T follicular helper cell (primary cell): ENCODE measurements at regions not wholly inside any gene's neighbourhood (a gene's known extent, or its start where the extent isn't known, plus 50 kb on each side); places are given as distances from the start of the nearest gene placed in this dataset.

Experiments
- DNase-seq: peaks from one replicate; pipeline ENCODE4 v3.0.0-alpha.2; 2020; ENCODE audit warnings: low read depth

GRCh38 chr3:103056542-103056941 lies 621.7 kb downstream of the ZPLD1 start:
- no peak for DNase-seq

DNA sequence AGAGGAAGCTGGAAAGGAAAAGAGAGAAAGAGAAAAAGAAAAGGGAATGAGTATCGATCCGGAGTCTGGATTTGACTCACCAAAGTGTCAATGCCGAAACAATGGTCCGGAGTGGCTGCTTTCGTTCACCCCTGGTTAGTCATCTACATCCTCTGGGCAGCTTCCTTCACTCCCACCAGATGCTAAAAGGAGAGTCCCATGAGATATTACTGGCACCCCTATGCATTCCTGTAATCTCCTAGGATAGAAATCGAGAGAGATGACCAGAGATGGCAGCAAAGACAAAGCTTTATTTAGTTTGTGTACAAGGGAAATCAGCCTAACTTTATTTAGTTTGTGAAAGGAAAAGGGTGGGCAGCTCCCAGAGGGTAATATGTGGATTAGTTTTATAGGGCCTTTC lies 622.2 kb downstream of the ZPLD1 start:
- DNase-seq, result no peak

DNA sequence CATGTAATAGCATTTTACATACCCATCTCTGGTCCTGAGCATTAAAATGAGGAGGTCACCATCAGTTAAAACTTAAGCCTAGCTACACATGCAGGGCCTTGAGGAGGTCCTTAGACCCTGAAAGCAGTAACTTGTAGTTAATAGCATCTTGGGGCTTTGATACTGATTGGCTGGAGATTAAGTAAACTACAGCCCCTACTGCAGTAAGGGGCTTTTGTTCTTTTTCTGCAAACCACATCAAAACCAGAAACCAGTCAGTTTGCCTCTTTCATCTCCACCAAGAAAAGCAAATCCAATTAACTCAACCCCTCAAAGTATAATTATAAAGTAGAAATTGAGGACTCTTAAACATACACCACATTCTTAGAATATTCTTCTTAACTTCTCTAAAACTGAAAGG lies 622.7 kb downstream of the ZPLD1 start:
- DNase-seq, result no peak

GRCh38 chr3:103059432-103059831 lies 624.6 kb downstream of the ZPLD1 start:
- no peak for DNase-seq

DNA sequence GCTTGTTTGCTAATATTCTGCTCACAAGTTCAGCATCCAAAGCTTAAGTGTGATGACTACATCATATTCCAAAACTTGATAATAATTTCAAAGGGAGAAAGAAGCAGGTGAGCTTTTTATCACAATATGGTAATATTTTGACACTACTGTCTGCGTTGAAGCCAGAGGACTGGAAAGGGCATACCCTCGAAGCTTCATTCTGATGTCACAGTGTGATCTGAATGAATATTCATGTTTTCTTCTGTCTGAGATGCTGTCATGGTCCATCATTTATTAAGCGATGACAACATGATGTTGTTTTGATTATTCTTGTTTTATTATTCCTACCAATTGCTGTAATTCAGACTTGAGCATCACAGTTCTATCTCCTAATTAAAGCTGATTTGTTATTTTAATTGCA lies 625.4 kb downstream of the ZPLD1 start:
- DNase-seq, result no peak

GRCh38 chr3:103067963-103068362 lies 633.1 kb downstream of the ZPLD1 start:
- no peak for DNase-seq

DNA sequence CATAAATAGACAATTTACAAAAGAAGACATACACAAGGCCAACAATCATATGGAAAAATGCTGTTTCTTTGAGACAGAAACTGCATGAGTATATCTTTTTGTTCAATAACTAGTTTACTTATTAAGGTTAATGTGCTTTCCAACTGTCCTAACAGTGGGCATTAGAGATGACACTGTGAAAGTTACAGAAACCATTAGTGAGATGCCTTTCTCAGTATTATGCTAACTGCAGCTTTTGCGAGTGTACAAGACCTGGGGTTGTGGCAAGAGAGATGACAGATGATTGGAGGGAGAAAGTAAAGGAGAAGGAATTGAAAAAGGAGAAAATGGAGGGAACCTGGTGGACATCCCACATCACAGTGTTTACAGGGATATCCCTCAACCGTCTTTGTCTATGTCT lies 640.5 kb downstream of the ZPLD1 start:
- no peak for DNase-seq

GRCh38 chr3:103077910-103078309 lies 643.1 kb downstream of the ZPLD1 start:
- no peak for DNase-seq

DNA sequence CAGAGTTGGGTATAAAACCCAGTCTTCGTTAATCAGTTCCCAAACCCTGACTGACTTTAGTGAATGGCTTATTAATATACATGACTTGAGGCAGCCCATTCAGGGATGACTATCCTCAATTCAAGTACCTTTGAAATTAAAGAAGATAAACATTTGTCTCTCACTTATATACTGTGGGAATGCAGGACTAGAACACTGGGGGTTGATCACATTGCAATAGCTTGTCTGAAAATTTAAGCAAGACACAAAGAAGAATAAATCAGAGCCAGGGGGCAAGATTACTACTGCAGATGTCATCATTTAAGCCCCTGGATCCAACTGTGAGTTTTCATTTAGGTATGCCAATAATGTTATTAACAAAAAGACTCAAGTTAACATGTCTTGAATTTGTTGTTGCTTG lies 647.7 kb downstream of the ZPLD1 start:
- DNase-seq, result no peak

- no peak for DNase-seq
Measured at GRCh38 chr3:103083848-103084631, 649.2 kb downstream of the ZPLD1 start.

- no peak for DNase-seq
Measured at GRCh38 chr3:103085465-103085864, 650.6 kb downstream of the ZPLD1 start.

DNA sequence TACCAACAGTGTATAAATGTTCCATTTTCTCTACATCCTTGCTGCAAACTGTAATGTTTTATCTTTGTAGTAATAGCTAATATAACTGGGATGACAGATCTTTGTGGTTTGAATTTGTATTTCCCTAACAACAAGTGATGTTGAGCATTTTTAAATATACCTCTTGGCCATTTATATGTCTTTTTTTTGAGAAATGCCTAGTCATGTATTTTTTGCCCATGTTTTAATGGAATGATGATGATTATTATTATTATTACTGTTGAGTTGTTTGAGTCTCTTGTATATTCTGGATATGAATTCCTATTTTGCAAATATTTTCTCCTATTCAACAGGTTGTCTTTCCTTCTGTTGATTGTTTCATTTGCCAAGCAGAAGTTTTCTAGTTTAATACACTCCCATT lies 654.9 kb downstream of the ZPLD1 start:
- DNase-seq, result no peak

DNA sequence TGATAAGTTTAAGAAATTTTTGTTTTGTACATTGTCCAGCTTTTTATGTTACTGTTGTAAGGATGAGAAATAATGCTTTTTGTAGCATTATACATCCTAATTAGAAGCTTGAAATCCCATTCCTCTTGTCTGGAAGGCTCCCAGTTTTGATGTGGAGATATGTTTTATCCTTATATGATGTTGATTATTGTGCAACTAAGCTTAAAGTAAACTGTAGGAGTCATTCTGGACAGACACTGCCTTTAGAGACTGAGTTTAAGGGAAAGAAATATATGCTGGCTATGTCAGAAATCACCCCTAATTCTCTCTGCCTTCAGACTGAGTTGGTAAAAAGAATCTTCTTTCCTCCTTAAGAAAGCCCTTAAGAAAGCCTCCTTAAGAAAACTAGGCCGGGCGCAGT lies 670.4 kb downstream of the ZPLD1 start:
- no peak for DNase-seq

- no peak for DNase-seq
Measured at GRCh38 chr3:103112273-103112672, 677.5 kb downstream of the ZPLD1 start.

GRCh38 chr3:103126115-103126514 lies 691.3 kb downstream of the ZPLD1 start:
- DNase-seq, result no peak

GRCh38 chr3:103127098-103127630 lies 692.3 kb downstream of the ZPLD1 start:
- DNase-seq, result no peak

- DNase-seq, result no peak
Measured at GRCh38 chr3:103127737-103128136, 692.9 kb downstream of the ZPLD1 start.

DNA sequence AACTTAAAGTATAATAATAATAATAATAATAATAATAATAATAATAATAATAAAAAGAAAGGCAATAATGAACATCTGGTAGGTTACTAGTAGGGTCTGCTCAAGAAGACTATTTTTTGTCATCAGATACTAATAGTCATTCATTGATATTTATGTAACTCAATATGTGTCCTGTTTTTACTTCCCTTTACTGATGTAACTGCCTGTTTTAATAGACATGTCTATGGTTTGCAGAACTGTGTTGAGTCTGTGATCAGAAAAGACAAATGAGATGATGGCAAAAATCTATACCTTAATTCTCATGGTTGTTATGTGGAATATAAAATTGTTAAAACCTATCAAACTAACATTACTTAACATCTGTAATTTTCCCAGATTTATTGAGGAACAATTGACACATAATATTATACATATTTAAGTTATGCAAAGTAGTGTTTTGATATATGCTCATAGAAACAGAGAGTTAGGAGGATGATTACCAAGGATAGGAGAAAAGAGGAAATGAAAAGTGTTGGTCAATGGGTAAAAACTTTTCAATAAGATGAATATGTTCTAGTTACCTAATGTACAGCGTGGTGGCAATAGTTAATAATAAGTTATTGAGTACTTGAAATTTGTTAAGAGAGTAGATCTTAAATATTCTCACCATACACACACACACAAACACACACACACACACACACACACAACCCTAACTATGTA lies 699.4 kb downstream of the ZPLD1 start:
- no peak for DNase-seq

- no peak for DNase-seq
Measured at GRCh38 chr3:103136621-103137020, 701.8 kb downstream of the ZPLD1 start.

- no peak for DNase-seq
Measured at GRCh38 chr3:103137830-103138229, 703.0 kb downstream of the ZPLD1 start.

DNA sequence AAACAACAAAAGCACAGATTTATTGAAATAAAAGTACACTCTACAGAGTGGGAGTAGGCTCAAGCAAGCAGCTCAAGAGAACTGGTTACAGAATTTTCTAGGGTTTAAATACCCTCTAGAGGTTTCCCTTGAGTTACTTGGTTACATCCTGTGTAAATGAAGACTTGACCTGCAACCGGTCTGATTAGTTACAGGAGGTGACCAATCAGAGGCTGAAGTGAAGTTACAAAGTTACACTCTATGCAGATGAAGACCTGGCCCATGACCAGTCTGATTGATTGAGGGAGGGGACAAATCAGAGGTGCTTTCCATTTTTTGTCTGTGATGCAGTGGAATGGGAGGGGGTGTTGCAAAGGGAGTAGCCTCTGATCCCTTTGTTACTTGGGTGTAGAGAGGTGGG lies 723.4 kb downstream of the ZPLD1 start:
- DNase-seq, result no peak

GRCh38 chr3:103166890-103167289 lies 732.1 kb downstream of the ZPLD1 start:
- no peak for DNase-seq

DNA sequence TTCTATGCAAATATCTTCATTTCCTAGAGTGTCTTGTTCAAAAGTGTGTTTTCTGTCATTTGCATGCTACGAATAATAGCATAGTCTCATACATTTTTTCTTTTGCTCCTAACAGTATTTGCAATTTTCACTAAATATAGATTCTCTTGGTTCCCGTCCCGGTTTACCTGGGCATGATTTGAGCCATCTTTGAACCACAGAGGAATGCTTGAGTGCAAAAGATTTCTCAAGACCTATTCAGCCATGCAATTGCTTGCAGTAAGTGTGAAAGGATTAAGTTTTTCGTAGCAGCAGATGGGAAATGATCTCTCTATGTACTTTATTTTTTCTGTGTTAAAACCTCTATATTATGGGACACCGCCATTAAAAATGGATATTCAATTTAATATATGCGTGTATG lies 733.0 kb downstream of the ZPLD1 start:
- no peak for DNase-seq
